Panc1 (cell line): ENCODE measurements at regions not wholly inside any gene's neighbourhood (a gene's known extent, or its start where the extent isn't known, plus 50 kb on each side); places are given as distances from the start of the nearest gene placed in this dataset.

ENCODE experiments used
- POLR2AphosphoS5 ChIP-seq: IDR thresholded peaks from 2 replicates; pipeline ENCODE4 v1.6.1; 2012; ENCODE audit warnings: mild to moderate bottlenecking, low read depth, low read length, moderate library complexity
- TF ChIP-seq, protein P1 (sequence below): fragments of 450-650 bp; IDR thresholded peaks from 2 replicates; pipeline ENCODE4 v1.5.1; 2017; ENCODE audit warnings: mild to moderate bottlenecking

DNA sequence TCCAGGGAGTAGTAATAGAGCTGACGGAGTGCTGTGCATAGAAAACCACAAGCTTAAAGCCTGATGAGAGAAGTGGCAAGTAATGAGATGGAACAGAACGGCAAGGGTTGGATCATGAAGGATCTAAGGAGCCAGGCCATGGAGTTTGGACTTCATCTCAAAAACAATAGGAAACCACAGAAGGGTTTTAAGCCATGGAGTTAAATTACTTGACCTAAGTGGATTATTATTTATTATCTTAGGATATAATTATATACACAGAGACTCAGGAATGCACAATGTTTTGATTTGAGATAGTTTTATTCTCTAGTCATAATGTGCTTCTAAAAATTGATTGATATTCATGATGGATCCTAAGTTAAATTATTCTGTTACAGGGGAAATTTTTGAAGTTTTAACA lies 242.4 kb downstream of the PLPP3 start:
- TF ChIP-seq, protein P1, sequence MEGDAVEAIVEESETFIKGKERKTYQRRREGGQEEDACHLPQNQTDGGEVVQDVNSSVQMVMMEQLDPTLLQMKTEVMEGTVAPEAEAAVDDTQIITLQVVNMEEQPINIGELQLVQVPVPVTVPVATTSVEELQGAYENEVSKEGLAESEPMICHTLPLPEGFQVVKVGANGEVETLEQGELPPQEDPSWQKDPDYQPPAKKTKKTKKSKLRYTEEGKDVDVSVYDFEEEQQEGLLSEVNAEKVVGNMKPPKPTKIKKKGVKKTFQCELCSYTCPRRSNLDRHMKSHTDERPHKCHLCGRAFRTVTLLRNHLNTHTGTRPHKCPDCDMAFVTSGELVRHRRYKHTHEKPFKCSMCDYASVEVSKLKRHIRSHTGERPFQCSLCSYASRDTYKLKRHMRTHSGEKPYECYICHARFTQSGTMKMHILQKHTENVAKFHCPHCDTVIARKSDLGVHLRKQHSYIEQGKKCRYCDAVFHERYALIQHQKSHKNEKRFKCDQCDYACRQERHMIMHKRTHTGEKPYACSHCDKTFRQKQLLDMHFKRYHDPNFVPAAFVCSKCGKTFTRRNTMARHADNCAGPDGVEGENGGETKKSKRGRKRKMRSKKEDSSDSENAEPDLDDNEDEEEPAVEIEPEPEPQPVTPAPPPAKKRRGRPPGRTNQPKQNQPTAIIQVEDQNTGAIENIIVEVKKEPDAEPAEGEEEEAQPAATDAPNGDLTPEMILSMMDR, result no peak
- no peak for TF ChIP-seq POLR2AphosphoS5
